ENCODE measurements at regions not wholly inside any gene's neighbourhood (a gene's known extent, or its start where the extent isn't known, plus 50 kb on each side); places are given as distances from the start of the nearest gene placed in this dataset.

GRCh38 chr5:53277491-53277890 is 167.9 kb upstream of the MOCS2 start:
- no peaks in the 10 kb centered on the region for H3K36me3 ChIP-seq (ENCODE audit: insufficient read depth, low read length, poor library complexity, severe bottlenecking)
- DNase-seq (ENCODE audit: low spot score) = no peak
- TF ChIP-seq, protein P1, sequence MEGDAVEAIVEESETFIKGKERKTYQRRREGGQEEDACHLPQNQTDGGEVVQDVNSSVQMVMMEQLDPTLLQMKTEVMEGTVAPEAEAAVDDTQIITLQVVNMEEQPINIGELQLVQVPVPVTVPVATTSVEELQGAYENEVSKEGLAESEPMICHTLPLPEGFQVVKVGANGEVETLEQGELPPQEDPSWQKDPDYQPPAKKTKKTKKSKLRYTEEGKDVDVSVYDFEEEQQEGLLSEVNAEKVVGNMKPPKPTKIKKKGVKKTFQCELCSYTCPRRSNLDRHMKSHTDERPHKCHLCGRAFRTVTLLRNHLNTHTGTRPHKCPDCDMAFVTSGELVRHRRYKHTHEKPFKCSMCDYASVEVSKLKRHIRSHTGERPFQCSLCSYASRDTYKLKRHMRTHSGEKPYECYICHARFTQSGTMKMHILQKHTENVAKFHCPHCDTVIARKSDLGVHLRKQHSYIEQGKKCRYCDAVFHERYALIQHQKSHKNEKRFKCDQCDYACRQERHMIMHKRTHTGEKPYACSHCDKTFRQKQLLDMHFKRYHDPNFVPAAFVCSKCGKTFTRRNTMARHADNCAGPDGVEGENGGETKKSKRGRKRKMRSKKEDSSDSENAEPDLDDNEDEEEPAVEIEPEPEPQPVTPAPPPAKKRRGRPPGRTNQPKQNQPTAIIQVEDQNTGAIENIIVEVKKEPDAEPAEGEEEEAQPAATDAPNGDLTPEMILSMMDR (conservative IDR thresholded peaks at IDR 0.05; ENCODE audit: low read depth, low read length) = no peak
- TF ChIP-seq EZH2 (IDR thresholded peaks at IDR 0.05; ENCODE audit: borderline replicate concordance, low read depth, low read length, poor library complexity, severe bottlenecking) = no peak
- CTCF ChIA-PET = no interaction called here
- no peak overlapping the region for H3K4me3 ChIP-seq (ENCODE audit: low read depth, low read length, poor library complexity, severe bottlenecking)
- no peaks in the 10 kb centered on the region for H3K9me3 ChIP-seq (ENCODE audit: low read depth, low read length, poor library complexity, severe bottlenecking)
- H3K27me3 ChIP-seq (replicated peaks; ENCODE audit: insufficient read depth, low read depth, low read length, poor library complexity) = no peaks in the 10 kb centered on the region
- no peak overlapping the region for H3K27ac ChIP-seq (ENCODE audit: low read depth, low read length, poor library complexity, severe bottlenecking)
- POLR2A ChIA-PET (ENCODE audit: low non-redundant PET) = no interaction called here
- no peaks in the 10 kb centered on the region for H3K4me1 ChIP-seq (ENCODE audit: insufficient read depth, low read length, poor library complexity, severe bottlenecking)
- BruUV-seq (replicated peaks) = no TSS peak
- intact Hi-C loops (cut with micrococcal nuclease; ENCODE audit: unreplicated experiment) = no loop called here

DNA sequence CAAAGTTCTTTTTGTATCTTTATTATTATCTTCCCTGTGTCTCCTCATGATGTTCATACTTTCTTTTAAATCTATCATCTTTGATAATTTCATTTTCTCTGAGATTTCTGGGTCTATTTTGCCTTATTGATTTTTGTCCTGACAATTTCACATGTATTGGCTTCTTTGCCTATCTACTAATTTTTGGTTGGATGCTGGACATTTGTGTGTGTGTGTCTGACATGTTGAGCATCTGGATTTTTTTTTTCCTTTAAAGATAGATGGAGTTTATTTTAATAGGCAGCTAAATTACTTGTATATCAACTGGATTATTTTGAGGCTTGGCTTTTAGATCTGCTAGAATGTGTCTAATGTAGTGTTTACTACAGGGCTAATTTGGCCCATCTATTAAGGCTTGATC is 178.0 kb upstream of the MOCS2 start:
- H3K27me3 ChIP-seq (replicated peaks; ENCODE audit: insufficient read depth, low read depth, low read length, poor library complexity) = no peaks in the 10 kb centered on the region
- no peak for DNase-seq (ENCODE audit: low spot score)
- TF ChIP-seq, protein P1 (conservative IDR thresholded peaks at IDR 0.05; ENCODE audit: low read depth, low read length) = no peak
- TF ChIP-seq EZH2 (IDR thresholded peaks at IDR 0.05; ENCODE audit: borderline replicate concordance, low read depth, low read length, poor library complexity, severe bottlenecking) = no peak
- no peak overlapping the region for H3K27ac ChIP-seq (ENCODE audit: low read depth, low read length, poor library complexity, severe bottlenecking)
- no peak overlapping the region for H3K4me3 ChIP-seq (ENCODE audit: low read depth, low read length, poor library complexity, severe bottlenecking)
- intact Hi-C loops (cut with micrococcal nuclease; ENCODE audit: unreplicated experiment) = no loop called here
- no peaks in the 10 kb centered on the region for H3K9me3 ChIP-seq (ENCODE audit: low read depth, low read length, poor library complexity, severe bottlenecking)
- POLR2A ChIA-PET (ENCODE audit: low non-redundant PET) = no interaction called here
- CTCF ChIA-PET = no interaction called here
- BruUV-seq (replicated peaks) = no TSS peak
- H3K36me3 ChIP-seq (ENCODE audit: insufficient read depth, low read length, poor library complexity, severe bottlenecking) = no peaks in the 10 kb centered on the region
- H3K4me1 ChIP-seq (ENCODE audit: insufficient read depth, low read length, poor library complexity, severe bottlenecking) = no peaks in the 10 kb centered on the region

DNA sequence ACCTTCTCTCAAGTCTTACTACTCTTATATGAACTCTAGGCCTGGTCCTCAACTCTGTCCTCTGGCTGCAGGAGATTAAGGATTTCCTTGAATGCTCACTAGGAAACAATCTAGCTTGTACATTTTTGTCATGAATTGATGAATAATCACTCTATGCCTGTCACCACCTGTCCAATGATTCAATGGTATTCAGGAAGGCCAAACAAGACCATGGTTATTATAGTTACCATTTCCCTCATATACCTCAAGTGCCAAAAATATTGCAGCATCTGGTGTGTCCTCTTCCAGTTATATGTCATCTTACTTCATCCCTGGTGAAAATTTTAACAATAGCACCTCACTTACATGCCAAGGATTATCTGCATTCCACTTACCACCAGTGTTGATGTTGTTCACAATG is 179.0 kb upstream of the MOCS2 start:
- H3K27me3 ChIP-seq (replicated peaks; ENCODE audit: insufficient read depth, low read depth, low read length, poor library complexity) = no peaks in the 10 kb centered on the region
- TF ChIP-seq EZH2 (IDR thresholded peaks at IDR 0.05; ENCODE audit: borderline replicate concordance, low read depth, low read length, poor library complexity, severe bottlenecking) = no peak
- TF ChIP-seq, protein P1 (conservative IDR thresholded peaks at IDR 0.05; ENCODE audit: low read depth, low read length) = no peak
- H3K4me1 ChIP-seq (ENCODE audit: insufficient read depth, low read length, poor library complexity, severe bottlenecking) = no peaks in the 10 kb centered on the region
- no peak overlapping the region for H3K4me3 ChIP-seq (ENCODE audit: low read depth, low read length, poor library complexity, severe bottlenecking)
- intact Hi-C loops (cut with micrococcal nuclease; ENCODE audit: unreplicated experiment) = no loop called here
- no TSS peak for BruUV-seq (replicated peaks)
- no peak for DNase-seq (ENCODE audit: low spot score)
- H3K36me3 ChIP-seq (ENCODE audit: insufficient read depth, low read length, poor library complexity, severe bottlenecking) = no peaks in the 10 kb centered on the region
- no peak overlapping the region for H3K27ac ChIP-seq (ENCODE audit: low read depth, low read length, poor library complexity, severe bottlenecking)
- no peaks in the 10 kb centered on the region for H3K9me3 ChIP-seq (ENCODE audit: low read depth, low read length, poor library complexity, severe bottlenecking)
- CTCF ChIA-PET = no interaction called here
- POLR2A ChIA-PET (ENCODE audit: low non-redundant PET) = no interaction called here
